Liver (tissue), 3 donors: ENCODE measurements at regions not wholly inside any gene's neighbourhood (a gene's known extent, or its start where the extent isn't known, plus 50 kb on each side); places are given as distances from the start of the nearest gene placed in this dataset.

Source experiments
- CTCF ChIP-seq: fragments of 150-350 bp; IDR thresholded peaks from 2 replicates; pipeline ENCODE4 v1.5.1; 2017; ENCODE audit warnings: improper control_type of control experiment, low read depth, low read length; ENCODE audit not compliant: missing input control
- FOXA1 ChIP-seq: IDR thresholded peaks from 2 replicates; pipeline ENCODE4 v1.6.1; 2016; ENCODE audit warnings: antibody characterized with exemption
- HNF4A ChIP-seq, 2 donors: conservative IDR thresholded peaks; 2 replicates each; pipeline ENCODE4 v1.6.1; 2016; ENCODE audit warnings: antibody characterized with exemption in 2 of 2, mild to moderate bottlenecking in 2 of 2
- HNF4G ChIP-seq: IDR thresholded peaks from 2 replicates; pipeline ENCODE4 v1.6.1; 2016; ENCODE audit warnings: antibody characterized with exemption
- JUND ChIP-seq, 2 donors: IDR thresholded peaks; 2 replicates each; pipeline ENCODE4 v1.6.1; 2016; ENCODE audit warnings: antibody characterized with exemption in 2 of 2
- MAX ChIP-seq: IDR thresholded peaks from 2 replicates; pipeline ENCODE4 v1.6.1; 2016; ENCODE audit warnings: antibody characterized with exemption
- NR2F2 ChIP-seq: IDR thresholded peaks from 2 replicates; pipeline ENCODE4 v1.6.1; 2016; ENCODE audit warnings: antibody characterized with exemption
- RAD21 ChIP-seq, 2 donors: IDR thresholded peaks; 2 replicates each; pipeline ENCODE4 v1.6.1; 2016; ENCODE audit warnings: antibody characterized with exemption in 2 of 2, mild to moderate bottlenecking in 2 of 2
- REST ChIP-seq: IDR thresholded peaks from 2 replicates; pipeline ENCODE4 v1.6.1; 2016; ENCODE audit warnings: antibody characterized with exemption, mild to moderate bottlenecking
- RXRA ChIP-seq, 2 donors: IDR thresholded peaks; 2 replicates each; pipeline ENCODE4 v1.6.1; 2017 to 2018; ENCODE audit warnings: antibody characterized with exemption in 2 of 2, mild to moderate bottlenecking in 1 of 2
- SP1 ChIP-seq: IDR thresholded peaks from 2 replicates; pipeline ENCODE4 v1.6.1; 2018; ENCODE audit warnings: antibody characterized with exemption, mild to moderate bottlenecking
- TAF1 ChIP-seq: conservative IDR thresholded peaks from 2 replicates; pipeline ENCODE4 v1.6.1; 2016; ENCODE audit warnings: antibody characterized with exemption, mild to moderate bottlenecking
- YY1 ChIP-seq: IDR thresholded peaks from 2 replicates; pipeline ENCODE4 v1.6.1; 2016; ENCODE audit warnings: antibody characterized with exemption, mild to moderate bottlenecking
- ZBTB33 ChIP-seq: IDR thresholded peaks from 2 replicates; pipeline ENCODE4 v1.6.1; 2016; ENCODE audit warnings: antibody characterized with exemption
- donor health status: healthy.
- donor health status: healthy.

- TF ChIP-seq REST: no peak
- no peak for TF ChIP-seq TAF1
- no peak for TF ChIP-seq ZBTB33
- no peak for TF ChIP-seq FOXA1
- no peak for TF ChIP-seq CTCF
- no peak for TF ChIP-seq JUND (IDR thresholded peaks at IDR 0.05)
- TF ChIP-seq RXRA (IDR thresholded peaks at IDR 0.05): no peak
- no peak for TF ChIP-seq SP1
- no peak for TF ChIP-seq HNF4A (conservative IDR thresholded peaks at IDR 0.05)
- TF ChIP-seq HNF4G: no peak
- no peak for TF ChIP-seq NR2F2
- no peak for TF ChIP-seq RAD21 (IDR thresholded peaks at IDR 0.05)
- TF ChIP-seq YY1: no peak
- TF ChIP-seq MAX: no peak
These were observed 372.0 kb downstream of the EFNB2 start for GRCh38 chr13:106163426-106163825.
